ENCODE measurements at regions not wholly inside any gene's neighbourhood (a gene's known extent, or its start where the extent isn't known, plus 50 kb on each side); places are given as distances from the start of the nearest gene placed in this dataset.

DNA sequence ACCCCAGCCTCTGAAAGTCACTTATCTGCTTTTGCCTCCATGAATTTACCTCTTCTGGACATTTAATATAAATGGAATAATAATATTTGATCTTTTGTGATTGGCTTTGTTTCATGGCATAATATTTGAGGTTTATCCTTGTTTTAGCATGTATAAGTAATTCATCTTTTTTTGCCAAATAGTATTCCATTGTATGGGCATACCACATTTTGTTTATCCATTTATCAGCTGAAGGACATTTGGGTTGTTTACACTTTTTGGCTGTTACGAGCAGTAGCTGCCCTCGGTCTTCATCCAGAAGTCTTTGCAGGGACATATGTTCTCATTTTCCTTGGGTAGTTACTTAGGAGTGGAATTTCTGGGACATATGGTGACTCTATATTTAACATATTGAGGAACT is 53.0 kb upstream of the SMIM21 start:
- TF ChIP-seq, protein P1, sequence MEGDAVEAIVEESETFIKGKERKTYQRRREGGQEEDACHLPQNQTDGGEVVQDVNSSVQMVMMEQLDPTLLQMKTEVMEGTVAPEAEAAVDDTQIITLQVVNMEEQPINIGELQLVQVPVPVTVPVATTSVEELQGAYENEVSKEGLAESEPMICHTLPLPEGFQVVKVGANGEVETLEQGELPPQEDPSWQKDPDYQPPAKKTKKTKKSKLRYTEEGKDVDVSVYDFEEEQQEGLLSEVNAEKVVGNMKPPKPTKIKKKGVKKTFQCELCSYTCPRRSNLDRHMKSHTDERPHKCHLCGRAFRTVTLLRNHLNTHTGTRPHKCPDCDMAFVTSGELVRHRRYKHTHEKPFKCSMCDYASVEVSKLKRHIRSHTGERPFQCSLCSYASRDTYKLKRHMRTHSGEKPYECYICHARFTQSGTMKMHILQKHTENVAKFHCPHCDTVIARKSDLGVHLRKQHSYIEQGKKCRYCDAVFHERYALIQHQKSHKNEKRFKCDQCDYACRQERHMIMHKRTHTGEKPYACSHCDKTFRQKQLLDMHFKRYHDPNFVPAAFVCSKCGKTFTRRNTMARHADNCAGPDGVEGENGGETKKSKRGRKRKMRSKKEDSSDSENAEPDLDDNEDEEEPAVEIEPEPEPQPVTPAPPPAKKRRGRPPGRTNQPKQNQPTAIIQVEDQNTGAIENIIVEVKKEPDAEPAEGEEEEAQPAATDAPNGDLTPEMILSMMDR (IDR thresholded peaks at IDR 0.05; ENCODE audit: low read length), result no peak
- TF ChIP-seq EZH2 (optimal IDR thresholded peaks at IDR 0.05; ENCODE audit: low read depth, low read length) (no peak), EZH2phosphoT487 (IDR thresholded peaks at IDR 0.05; ENCODE audit: low read length) (no peak)
